Left kidney (tissue), 1 donor: ENCODE measurements at regions not wholly inside any gene's neighbourhood (a gene's known extent, or its start where the extent isn't known, plus 50 kb on each side); places are given as distances from the start of the nearest gene placed in this dataset.
"Not testable (repeated sequence)": the region's sequence is repeated elsewhere in the genome, so short reads cannot be mapped to it uniquely, and the experiment has no call there.

Experiments used
- DNase-seq: peaks from one replicate; pipeline ENCODE4 v3.0.0-alpha.2; 2013

GRCh38 chr18:27579364-27579763, 394.3 kb upstream of the CHST9 start:
- DNase-seq: no peak

- DNase-seq: no peak
Observed at GRCh38 chr18:27577752-27578151, 392.6 kb upstream of the CHST9 start.

GRCh38 chr18:27577265-27577664, 392.2 kb upstream of the CHST9 start:
- DNase-seq: no peak

GRCh38 chr18:27567434-27567833, 382.3 kb upstream of the CHST9 start:
- DNase-seq: no peak

- no peak for DNase-seq
Observed at GRCh38 chr18:27564066-27564465, 379.0 kb upstream of the CHST9 start.

GRCh38 chr18:27558388-27559155, 373.5 kb upstream of the CHST9 start:
- DNase-seq: peak; percentile 12

GRCh38 chr18:27556741-27557140, 371.6 kb upstream of the CHST9 start:
- no peak for DNase-seq

- DNase-seq: no peak
Observed at GRCh38 chr18:27549335-27550039, 364.4 kb upstream of the CHST9 start.

GRCh38 chr18:27546991-27547390, 361.9 kb upstream of the CHST9 start:
- DNase-seq: no peak

- no peak for DNase-seq
Observed at GRCh38 chr18:27544206-27544605, 359.1 kb upstream of the CHST9 start.

- no peak for DNase-seq
Observed at GRCh38 chr18:27541293-27541692, 356.2 kb upstream of the CHST9 start.

GRCh38 chr18:27540111-27540510, 355.0 kb upstream of the CHST9 start:
- DNase-seq: peak; percentile 30

GRCh38 chr18:27528925-27529521, 343.9 kb upstream of the CHST9 start:
- no peak for DNase-seq

GRCh38 chr18:27527856-27528255, 342.7 kb upstream of the CHST9 start:
- no peak for DNase-seq

- no peak for DNase-seq
Observed at GRCh38 chr18:27520401-27520800, 335.3 kb upstream of the CHST9 start.

- DNase-seq: not testable (repeated sequence)
Observed at GRCh38 chr18:27510036-27510633, 325.0 kb upstream of the CHST9 start.

GRCh38 chr18:27501671-27502070, 316.6 kb upstream of the CHST9 start:
- no peak for DNase-seq

- DNase-seq: no peak
Observed at GRCh38 chr18:27500531-27500930, 315.4 kb upstream of the CHST9 start.

- DNase-seq: no peak
Observed at GRCh38 chr18:27497246-27497645, 312.1 kb upstream of the CHST9 start.

GRCh38 chr18:27493182-27493581, 308.1 kb upstream of the CHST9 start:
- no peak for DNase-seq

- no peak for DNase-seq
Observed at GRCh38 chr18:27491772-27492171, 306.7 kb upstream of the CHST9 start.

GRCh38 chr18:27483276-27483675, 298.2 kb upstream of the CHST9 start:
- no peak for DNase-seq

GRCh38 chr18:27478459-27478858, 293.4 kb upstream of the CHST9 start:
- DNase-seq: no peak
